H9 (cell line): ENCODE measurements at regions not wholly inside any gene's neighbourhood (a gene's known extent, or its start where the extent isn't known, plus 50 kb on each side); places are given as distances from the start of the nearest gene placed in this dataset.

ENCODE experiments used
- DNase-seq: peaks from one replicate; pipeline ENCODE4 v3.0.0-alpha.2; 2017
- H2AFZ ChIP-seq: one replicate; pipeline ENCODE4 v1.6.1; 2013; ENCODE audit warnings: mild to moderate bottlenecking, low read length, control low read depth, moderate library complexity
- H2AK5ac ChIP-seq: 2 replicates; pipeline ENCODE4 v1.6.1; 2013; ENCODE audit warnings: low read length, control low read depth, mixed read lengths; ENCODE audit not compliant: insufficient read length
- H2BK120ac ChIP-seq: one replicate; pipeline ENCODE4 v1.6.1; 2013; ENCODE audit warnings: low read depth, mild to moderate bottlenecking, low read length, control low read depth, inconsistent platforms; ENCODE audit not compliant: poor library complexity, severe bottlenecking
- H2BK12ac ChIP-seq: 2 replicates; pipeline ENCODE4 v1.6.1; 2013; ENCODE audit warnings: low read length, control low read depth, mixed read lengths, low read depth; ENCODE audit not compliant: insufficient read length
- H2BK15ac ChIP-seq: 2 replicates; pipeline ENCODE4 v1.6.1; 2013; ENCODE audit warnings: low read depth, low read length, control low read depth
- H2BK20ac ChIP-seq: one replicate; pipeline ENCODE4 v1.6.1; 2013; ENCODE audit warnings: low read depth, mild to moderate bottlenecking, low read length, control low read depth, inconsistent platforms; ENCODE audit not compliant: poor library complexity, severe bottlenecking
- H2BK5ac ChIP-seq: 2 replicates; pipeline ENCODE4 v1.6.1; 2013; ENCODE audit warnings: low read length, control low read depth, mixed read lengths; ENCODE audit not compliant: insufficient read length
- H3K14ac ChIP-seq: 2 replicates; pipeline ENCODE4 v1.6.1; 2013; ENCODE audit warnings: low read length, control low read depth; ENCODE audit not compliant: insufficient read depth
- H3K18ac ChIP-seq: 2 replicates; pipeline ENCODE4 v1.6.1; 2013; ENCODE audit warnings: low read depth, mild to moderate bottlenecking, mixed read lengths, low read length, control low read depth; ENCODE audit not compliant: insufficient read length
- H3K23ac ChIP-seq: 2 replicates; pipeline ENCODE4 v1.6.1; 2013; ENCODE audit warnings: low read length, control low read depth, mixed read lengths, low read depth; ENCODE audit not compliant: insufficient read length
- H3K23me2 ChIP-seq: 2 replicates; pipeline ENCODE4 v1.6.1; 2013; ENCODE audit warnings: low read depth, mild to moderate bottlenecking, mixed read lengths, low read length, control low read depth; ENCODE audit not compliant: insufficient read length, poor library complexity, severe bottlenecking
- H3K27ac ChIP-seq: 2 replicates; pipeline ENCODE4 v1.5.1; 2013; ENCODE audit warnings: low read length, control low read depth, mixed read lengths, low read depth; ENCODE audit not compliant: insufficient read length
- H3K27me3 ChIP-seq: 2 replicates; pipeline ENCODE4 v1.6.1; 2013; ENCODE audit warnings: low read length, control low read depth, inconsistent platforms; ENCODE audit not compliant: insufficient read depth
- H3K4ac ChIP-seq: 2 replicates; pipeline ENCODE4 v1.6.1; 2013; ENCODE audit warnings: low read depth, mild to moderate bottlenecking, control low read depth, inconsistent platforms, low read length, moderate library complexity
- H3K4me1 ChIP-seq: 2 replicates; pipeline ENCODE4 v1.6.1; 2013; ENCODE audit warnings: low read length, control low read depth, inconsistent platforms; ENCODE audit not compliant: insufficient read depth
- H3K4me2 ChIP-seq: 2 replicates; pipeline ENCODE4 v1.6.1; 2013; ENCODE audit warnings: low read length, control low read depth, mixed read lengths; ENCODE audit not compliant: insufficient read length, insufficient read depth
- H3K56ac ChIP-seq: 2 replicates; pipeline ENCODE4 v1.6.1; 2013; ENCODE audit warnings: low read depth, mild to moderate bottlenecking, mixed read lengths, low read length, control low read depth; ENCODE audit not compliant: insufficient read length
- H3K79me1 ChIP-seq: 2 replicates; pipeline ENCODE4 v1.6.1; 2013; ENCODE audit warnings: low read depth, mild to moderate bottlenecking, moderate library complexity, low read length, control low read depth, inconsistent platforms; ENCODE audit not compliant: insufficient read depth, poor library complexity, severe bottlenecking
- H3K79me2 ChIP-seq: 2 replicates; pipeline ENCODE4 v1.6.1; 2013; ENCODE audit warnings: low read length, control low read depth, inconsistent platforms; ENCODE audit not compliant: insufficient read depth
- H3K9ac ChIP-seq: 2 replicates; pipeline ENCODE4 v1.6.1; 2013; ENCODE audit warnings: low read length, control low read depth, mixed read lengths; ENCODE audit not compliant: insufficient read length; ENCODE audit errors: extremely low read depth
- H3K9me3 ChIP-seq: one replicate; pipeline ENCODE4 v1.6.1; 2013; ENCODE audit warnings: low read depth, low read length, inconsistent platforms; ENCODE audit not compliant: control insufficient read depth
- H3T11ph ChIP-seq: one replicate; pipeline ENCODE4 v1.6.1; 2013; ENCODE audit warnings: mild to moderate bottlenecking, low read length, control low read depth, inconsistent platforms
- H4K20me1 ChIP-seq: one replicate; pipeline ENCODE4 v1.6.1; 2013; ENCODE audit not compliant: control insufficient read depth, insufficient read length, insufficient read depth
- H4K5ac ChIP-seq: 2 replicates; pipeline ENCODE4 v1.6.1; 2013; ENCODE audit warnings: low read depth, mild to moderate bottlenecking, mixed read lengths, low read length, control low read depth; ENCODE audit not compliant: insufficient read length
- H4K8ac ChIP-seq: replicated peaks from 2 replicates; pipeline ENCODE4 v1.6.1; 2013; ENCODE audit warnings: low read length, control low read depth, mixed read lengths, low read depth; ENCODE audit not compliant: insufficient read length
- H4K91ac ChIP-seq: 2 replicates; pipeline ENCODE4 v1.6.1; 2013; ENCODE audit warnings: low read depth, mild to moderate bottlenecking, moderate library complexity, mixed read lengths, low read length, control low read depth; ENCODE audit not compliant: insufficient read length
- H3K27ac Mint-ChIP-seq, 3 experiments: 2 replicates in 2 of 3; 3 replicates in 1 of 3; pipeline ENCODE4 v1.8.0; 2020 to 2021; ENCODE audit warnings: mixed read lengths in 3 of 3, mild to moderate bottlenecking in 1 of 3, moderate library complexity in 1 of 3
- H3K27me3 Mint-ChIP-seq: 2 replicates; pipeline ENCODE4 v1.8.0; 2021; ENCODE audit warnings: low read depth, mild to moderate bottlenecking, moderate library complexity, mixed read lengths
- H3K36me3 Mint-ChIP-seq, 3 experiments: 2 replicates in 2 of 3; 3 replicates in 1 of 3; pipeline ENCODE4 v1.8.0; 2020 to 2021; ENCODE audit warnings: low read depth in 3 of 3, mixed read lengths in 3 of 3; ENCODE audit not compliant: insufficient read depth in 1 of 3
- H3K4me1 Mint-ChIP-seq, 2 experiments: 2 replicates each; pipeline ENCODE4 v1.8.0; 2020; ENCODE audit warnings: mixed read lengths in 2 of 2
- H3K4me3 Mint-ChIP-seq, 2 experiments: 2 replicates in 1 of 2; 3 replicates in 1 of 2; pipeline ENCODE4 v1.8.0; 2020 to 2021; ENCODE audit warnings: mild to moderate bottlenecking in 2 of 2, mixed read lengths in 2 of 2, moderate library complexity in 1 of 2
- H3K9me3 Mint-ChIP-seq, 2 experiments: 2 replicates in 1 of 2; 3 replicates in 1 of 2; pipeline ENCODE4 v1.8.0; 2020; ENCODE audit warnings: mild to moderate bottlenecking in 2 of 2, mixed read lengths in 2 of 2, moderate library complexity in 1 of 2
- CTCF ChIP-seq: fragments of 200-600 bp; sonication (generic); conservative IDR thresholded peaks from 3 replicates; pipeline ENCODE4 v1.8.0; 2021; ENCODE audit warnings: antibody characterized with exemption, mild to moderate bottlenecking
- WGBS: extraction: QIAGEN DNeasy Blood & Tissue Kit; methylation state at CpG from one replicate; pipeline ENCODE4 v1.1.7; 2013; ENCODE audit warnings: missing lambda C conversion rate, low lambda C conversion rate, mixed read lengths; ENCODE audit not compliant: insufficient read length; ENCODE audit errors: extremely low coverage; 5-methylcytosine and 5-hydroxymethylcytosine counted together

GRCh38 chr5:1946122-1946677 is 63.5 kb upstream of the IRX4 start:
- Mint-ChIP-seq H3K4me1 (peaks cover 16 to 20% of the 10 kb centered on the region in 2 experiments), H3K36me3 (no peaks in the 10 kb centered on the region; a peak in 1 of 7 replicates), H3K4me3 (no peak overlapping the region), H3K27ac (no peak overlapping the region), H3K9me3 (no peaks in the 10 kb centered on the region; a peak in 1 of 5 replicates), H3K27me3 (peaks cover 28% of the 10 kb centered on the region)
- H4K5ac ChIP-seq = no peak overlapping the region
- H2AFZ ChIP-seq = no peak overlapping the region
- no peak overlapping the region for H3K4ac ChIP-seq
- H4K91ac ChIP-seq = no peak overlapping the region
- no peaks in the 10 kb centered on the region for H3K27me3 ChIP-seq
- TF ChIP-seq CTCF = no peak
- no peaks in the 10 kb centered on the region for H3K4me1 ChIP-seq
- no peak overlapping the region for H2BK15ac ChIP-seq
- H2BK5ac ChIP-seq = no peak overlapping the region
- no peak overlapping the region for H3K18ac ChIP-seq
- no peaks in the 10 kb centered on the region for H3K9me3 ChIP-seq
- H3K56ac ChIP-seq = no peak overlapping the region
- H3K79me1 ChIP-seq = no peaks in the 10 kb centered on the region
- H4K20me1 ChIP-seq = no peaks in the 10 kb centered on the region
- no peak overlapping the region for H2AK5ac ChIP-seq
- H3K27ac ChIP-seq = no peak overlapping the region
- H2BK20ac ChIP-seq = no peak overlapping the region
- no peak overlapping the region for H3K23ac ChIP-seq
- no peak overlapping the region for H4K8ac ChIP-seq
- no peak overlapping the region for H3K9ac ChIP-seq
- no peak overlapping the region for H2BK12ac ChIP-seq
- no peak overlapping the region; the same call in 1 of the 2 replicates for H3K14ac ChIP-seq
- no peaks in the 10 kb centered on the region for H3K23me2 ChIP-seq
- no peak overlapping the region for H2BK120ac ChIP-seq
- WGBS = no CpG with 5 or more reads among the region's 17 CpGs
- H3T11ph ChIP-seq = no peak overlapping the region
- DNase-seq = no peak
- no peaks in the 10 kb centered on the region for H3K79me2 ChIP-seq
- no peak overlapping the region for H3K4me2 ChIP-seq
